ENCODE measurements at regions not wholly inside any gene's neighbourhood (a gene's known extent, or its start where the extent isn't known, plus 50 kb on each side); places are given as distances from the start of the nearest gene placed in this dataset.

DNA sequence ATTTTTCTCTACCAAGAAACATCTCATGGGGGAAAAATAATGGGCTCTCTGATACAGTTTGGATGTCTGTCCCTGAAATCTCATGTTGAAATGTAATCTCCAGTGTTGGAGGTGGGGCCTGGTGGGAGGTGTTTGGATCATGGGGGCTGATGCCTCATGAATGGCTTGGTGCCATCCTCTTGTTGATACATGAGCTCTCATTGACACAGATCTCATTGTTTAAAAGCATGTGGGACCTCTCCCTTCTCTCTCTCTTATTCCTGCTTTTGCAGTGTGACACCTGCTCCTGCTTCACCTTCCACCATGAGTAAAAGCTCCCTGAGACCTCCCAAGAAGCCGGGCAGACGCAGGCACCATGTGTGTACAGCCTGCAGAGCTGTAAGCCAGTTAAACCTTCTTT, 332.5 kb upstream of the NRIP1 start:
- no peak for DNase-seq

DNA sequence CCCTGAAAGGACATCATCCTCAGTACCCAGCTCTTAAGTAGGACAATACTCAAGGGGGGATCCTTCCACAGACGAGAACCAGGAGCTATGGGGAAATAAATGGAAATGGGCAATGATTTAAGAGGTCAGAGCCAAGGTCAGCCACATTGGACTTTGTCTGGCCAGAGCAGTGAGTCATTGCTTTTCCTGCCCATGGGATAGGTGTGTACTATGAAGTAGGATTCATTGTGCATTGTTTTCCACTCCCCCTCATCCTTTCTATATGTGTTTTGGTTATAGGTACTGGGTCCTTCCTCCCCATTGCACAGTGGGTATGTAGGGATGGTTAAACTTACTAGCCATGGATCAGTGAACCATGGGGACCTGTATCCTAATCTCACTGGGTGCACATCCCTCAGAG, 328.9 kb upstream of the USP25 start:
- no peak for DNase-seq

GRCh38 chr21:15401331-15401730, 328.5 kb upstream of the USP25 start:
- DNase-seq, result no peak

GRCh38 chr21:15405214-15405613, 324.6 kb upstream of the USP25 start:
- no peak for DNase-seq

- DNase-seq, result no peak
Observed at GRCh38 chr21:15406791-15407190, 323.0 kb upstream of the USP25 start.

DNA sequence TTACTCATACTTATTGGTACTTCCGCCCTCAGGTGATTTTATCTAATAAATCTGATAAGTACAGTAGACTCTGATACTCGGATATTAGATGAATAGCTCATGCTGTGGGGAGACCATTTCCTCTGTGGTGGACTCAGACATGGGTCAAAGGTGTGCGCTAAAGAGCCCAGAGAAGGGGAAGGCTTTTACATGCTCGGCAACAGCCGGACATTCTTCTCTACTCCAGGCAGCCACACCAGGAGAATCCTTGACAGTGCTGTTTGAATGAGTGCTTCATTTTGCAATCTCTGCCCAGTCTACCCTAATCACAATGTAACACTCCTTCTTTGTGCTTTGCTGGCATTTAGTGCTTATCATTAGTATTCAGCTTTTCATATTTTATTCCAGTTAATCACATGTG, 322.2 kb upstream of the USP25 start:
- no peak for DNase-seq

DNA sequence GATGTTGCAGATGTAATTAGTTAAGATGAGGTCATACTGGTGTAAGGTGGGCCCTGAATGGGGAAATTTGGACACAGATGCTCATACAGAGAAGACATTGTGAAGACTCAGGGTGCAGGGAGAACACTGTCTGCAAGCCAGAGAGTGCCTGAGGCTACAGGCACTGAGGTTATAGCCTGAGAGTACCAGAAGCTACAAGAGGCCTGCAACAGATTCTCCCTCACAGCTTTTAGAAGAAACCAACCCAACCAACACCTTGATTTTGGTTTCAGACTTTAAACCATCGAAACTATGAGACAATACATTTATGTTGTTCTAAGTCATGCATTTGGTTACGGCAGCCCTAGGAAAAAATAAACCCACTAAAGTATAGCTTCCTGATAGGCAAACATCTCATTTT, 321.7 kb upstream of the USP25 start:
- no peak for DNase-seq

GRCh38 chr21:15409031-15409430, 320.8 kb upstream of the USP25 start:
- no peak for DNase-seq

- no peak for DNase-seq
Observed at GRCh38 chr21:15410853-15411252, 318.9 kb upstream of the USP25 start.

DNA sequence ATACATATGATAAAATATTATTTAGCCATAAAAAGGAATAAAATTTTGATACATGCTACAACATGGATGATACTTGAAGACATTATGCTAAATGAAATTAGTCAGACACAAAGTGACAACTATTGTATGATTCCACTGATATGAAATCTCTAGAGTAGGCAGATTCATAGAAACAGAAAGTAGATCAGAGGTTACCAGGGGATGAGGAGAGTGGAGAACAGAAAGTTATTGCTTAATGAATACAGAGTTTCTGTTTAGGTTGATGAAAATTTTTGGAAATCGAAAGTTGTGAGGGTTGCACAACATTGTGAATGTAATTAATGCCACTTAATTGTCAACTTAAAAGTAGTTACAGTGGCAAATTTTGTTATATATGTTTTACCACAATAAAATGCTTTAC, 315.7 kb upstream of the USP25 start:
- no peak for DNase-seq

DNA sequence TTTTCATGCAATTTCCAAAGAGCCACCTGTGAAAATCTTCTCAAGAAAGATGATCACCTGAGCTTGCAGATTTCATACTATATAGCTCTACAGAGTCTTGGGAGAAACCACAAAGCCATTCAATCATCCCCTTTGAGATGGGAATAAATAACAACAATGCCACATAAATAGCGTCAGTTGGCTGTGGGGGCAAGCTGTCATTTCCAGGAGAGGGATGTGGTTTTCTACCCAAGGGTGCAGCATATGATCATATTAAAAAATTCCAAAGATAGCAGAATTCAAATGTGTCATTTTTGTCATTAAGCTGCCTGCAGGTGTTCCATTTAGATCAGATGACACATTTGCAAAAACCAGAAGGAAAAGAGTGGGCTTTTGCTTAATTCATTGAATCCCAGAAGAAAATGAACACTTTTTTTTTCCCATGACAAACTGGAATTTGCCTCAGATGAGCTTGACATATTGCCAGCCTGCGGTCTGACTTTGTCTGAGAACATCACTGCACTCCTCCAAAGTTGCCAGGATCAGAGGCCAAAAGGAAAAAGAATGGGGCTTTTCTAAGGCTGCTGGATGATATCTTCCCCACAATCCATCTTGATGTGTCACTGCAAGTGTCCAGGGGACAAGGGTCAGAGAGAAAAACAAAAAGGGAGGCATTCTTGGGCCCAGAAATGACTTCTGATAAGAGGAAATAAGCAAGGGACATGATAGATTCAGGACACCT, 314.1 kb upstream of the USP25 start:
- no peak for DNase-seq

DNA sequence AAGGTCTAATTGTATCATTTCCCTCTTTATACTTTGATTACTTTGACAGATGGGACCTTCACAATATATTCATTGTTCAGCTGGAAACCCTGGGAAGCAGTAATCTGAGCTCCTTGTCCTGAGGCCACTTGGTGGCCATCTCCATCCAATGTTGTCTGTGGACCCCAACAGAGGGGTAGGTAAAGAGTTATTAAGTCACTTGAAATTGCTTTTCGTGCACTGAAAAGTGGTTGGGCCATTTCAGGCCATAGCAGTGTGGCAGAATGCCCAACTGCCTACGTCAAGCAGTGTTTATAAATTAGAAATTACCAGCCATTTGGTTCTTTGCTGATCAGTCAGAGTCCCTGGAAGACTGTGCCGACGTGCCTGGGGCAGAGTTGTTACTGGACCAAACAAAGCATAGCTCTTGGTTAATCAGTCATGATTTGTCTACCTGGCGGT, 308.3 kb upstream of the USP25 start:
- no peak for DNase-seq

- no peak for DNase-seq
Observed at GRCh38 chr21:15421947-15422346, 307.8 kb upstream of the USP25 start.

DNA sequence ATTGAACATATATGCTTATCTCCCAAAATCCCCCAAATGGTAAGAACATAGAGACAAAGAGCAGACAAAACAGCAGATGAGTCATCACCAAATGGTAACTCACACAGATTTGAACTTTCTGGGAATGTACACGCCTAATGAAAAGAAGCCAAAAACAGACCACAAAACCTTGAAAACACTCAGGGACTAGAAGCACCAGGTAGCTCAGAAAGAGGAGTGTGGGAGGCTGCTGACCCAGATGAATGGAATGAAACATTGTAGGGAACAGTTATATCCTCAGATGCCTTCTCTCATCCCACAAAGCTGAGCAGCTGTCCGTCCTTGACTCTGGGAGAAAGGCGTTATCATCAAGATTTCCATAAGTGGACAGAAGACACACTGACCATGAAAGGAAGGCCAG, 307.0 kb upstream of the USP25 start:
- no peak for DNase-seq

GRCh38 chr21:15423676-15424445, 305.9 kb upstream of the USP25 start:
- no peak for DNase-seq

- DNase-seq, result no peak
Observed at GRCh38 chr21:15425049-15425448, 304.7 kb upstream of the USP25 start.

GRCh38 chr21:15430023-15430422, 299.8 kb upstream of the USP25 start:
- DNase-seq, result no peak

DNA sequence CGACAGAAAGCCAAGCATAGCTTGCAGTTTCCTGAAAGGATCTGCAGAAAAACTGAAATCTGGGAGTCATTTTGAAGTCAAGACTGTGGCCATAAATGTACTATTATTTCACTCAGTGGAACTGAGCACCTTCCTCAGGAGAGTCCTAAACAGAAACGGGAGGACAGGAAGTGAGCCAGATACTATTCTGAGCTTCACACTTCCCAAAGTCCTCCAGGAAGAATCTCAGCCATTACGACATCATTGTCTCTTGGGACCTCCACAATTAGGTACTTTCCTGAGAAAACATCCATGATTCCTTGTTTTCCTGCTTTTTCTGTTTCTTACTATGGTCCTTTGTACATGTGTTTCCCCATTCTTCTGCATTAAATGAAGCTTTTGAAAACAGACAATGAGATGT, 299.2 kb upstream of the USP25 start:
- DNase-seq, result no peak

DNA sequence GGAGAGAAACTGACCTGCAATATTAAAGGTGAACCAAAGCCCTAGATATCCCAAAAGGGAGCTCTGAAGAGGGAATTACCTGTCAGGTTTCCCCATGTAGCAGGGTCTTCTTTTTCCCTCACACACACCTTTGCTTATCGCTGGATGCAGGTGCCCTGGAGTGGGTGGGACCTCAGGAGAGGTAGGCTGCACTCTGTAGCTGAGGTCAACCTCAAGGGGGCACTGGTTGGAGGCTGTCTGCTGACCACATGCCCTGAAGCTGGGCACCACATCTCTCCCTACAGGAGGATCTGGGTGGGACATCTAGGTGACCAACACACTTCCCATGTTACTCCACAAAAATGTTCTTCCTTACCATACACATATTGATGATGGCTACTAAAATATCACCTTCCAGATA, 298.7 kb upstream of the USP25 start:
- DNase-seq, result no peak

GRCh38 chr21:15433091-15433490, 296.7 kb upstream of the USP25 start:
- DNase-seq, result no peak

GRCh38 chr21:15434163-15434905, 295.4 kb upstream of the USP25 start:
- DNase-seq, result no peak

DNA sequence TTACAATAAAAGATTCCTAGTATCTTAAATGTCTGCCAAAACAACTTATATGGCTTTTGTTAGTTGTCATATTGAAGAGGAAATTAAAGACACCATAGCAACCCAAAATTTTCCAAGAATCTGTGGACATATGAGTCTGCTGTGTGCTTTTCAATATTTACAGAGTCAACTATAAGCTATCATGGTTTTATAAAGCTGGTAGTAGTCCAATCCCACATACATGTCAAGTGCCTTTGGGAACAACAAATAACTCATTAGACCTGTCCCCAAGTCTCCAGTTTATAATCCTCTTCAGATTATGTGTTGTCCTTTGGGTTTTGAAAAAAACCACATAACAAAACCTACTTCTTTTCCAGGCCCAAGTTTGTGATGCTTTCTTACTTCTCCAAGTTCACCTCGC, 293.8 kb upstream of the USP25 start:
- no peak for DNase-seq

DNA sequence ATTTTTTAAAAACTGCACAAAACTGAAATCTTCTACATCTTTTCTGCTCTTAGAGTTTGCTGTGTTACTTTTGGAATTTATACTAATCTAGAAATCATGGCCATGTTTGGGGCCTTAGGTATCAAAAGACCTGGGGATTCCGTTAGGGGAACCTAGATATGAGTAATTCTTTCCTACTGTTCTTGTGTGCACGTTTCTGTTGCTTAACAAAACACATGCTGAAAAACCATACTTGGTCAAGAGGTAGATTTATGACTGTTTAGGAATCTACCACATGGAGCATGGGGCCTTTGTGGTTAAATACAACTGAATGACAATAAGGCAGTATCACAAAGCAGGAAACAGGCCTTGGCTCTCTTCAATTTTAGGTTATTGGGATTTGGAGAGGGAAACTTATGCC, 291.9 kb upstream of the USP25 start:
- DNase-seq, result no peak

GRCh38 chr21:15439726-15440125, 290.1 kb upstream of the USP25 start:
- DNase-seq, result no peak
